COR-L47 (cell line): ENCODE measurements at regions not wholly inside any gene's neighbourhood (a gene's known extent, or its start where the extent isn't known, plus 50 kb on each side); places are given as distances from the start of the nearest gene placed in this dataset.
A peak's percentile ranks its signal among the peaks of the same experiment; 100 is the strongest.

ENCODE experiments used
- DNase-seq: peaks from one replicate; lab custom pipeline; 2025; lab: John Stamatoyannopoulos, UW

DNA sequence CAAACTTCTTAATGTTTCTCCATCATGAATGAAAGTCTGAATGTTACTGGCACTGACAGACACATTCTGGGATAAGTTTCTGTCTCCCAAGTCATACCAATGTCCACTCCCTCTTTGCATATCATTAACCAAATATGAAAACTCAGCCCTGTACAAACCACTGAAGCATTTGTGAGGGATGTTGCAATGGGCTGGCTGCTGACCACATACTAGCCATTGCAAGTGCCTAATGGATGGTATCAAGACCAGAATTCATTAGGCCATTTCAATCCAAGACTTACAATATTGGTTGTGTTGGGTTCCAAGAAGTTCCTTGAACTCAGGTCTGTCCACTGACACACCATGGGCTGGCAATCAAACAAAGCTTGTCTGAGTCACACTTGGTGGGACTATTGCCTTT, 73.8 kb downstream of the CBLN2 start:
- no peak for DNase-seq

DNA sequence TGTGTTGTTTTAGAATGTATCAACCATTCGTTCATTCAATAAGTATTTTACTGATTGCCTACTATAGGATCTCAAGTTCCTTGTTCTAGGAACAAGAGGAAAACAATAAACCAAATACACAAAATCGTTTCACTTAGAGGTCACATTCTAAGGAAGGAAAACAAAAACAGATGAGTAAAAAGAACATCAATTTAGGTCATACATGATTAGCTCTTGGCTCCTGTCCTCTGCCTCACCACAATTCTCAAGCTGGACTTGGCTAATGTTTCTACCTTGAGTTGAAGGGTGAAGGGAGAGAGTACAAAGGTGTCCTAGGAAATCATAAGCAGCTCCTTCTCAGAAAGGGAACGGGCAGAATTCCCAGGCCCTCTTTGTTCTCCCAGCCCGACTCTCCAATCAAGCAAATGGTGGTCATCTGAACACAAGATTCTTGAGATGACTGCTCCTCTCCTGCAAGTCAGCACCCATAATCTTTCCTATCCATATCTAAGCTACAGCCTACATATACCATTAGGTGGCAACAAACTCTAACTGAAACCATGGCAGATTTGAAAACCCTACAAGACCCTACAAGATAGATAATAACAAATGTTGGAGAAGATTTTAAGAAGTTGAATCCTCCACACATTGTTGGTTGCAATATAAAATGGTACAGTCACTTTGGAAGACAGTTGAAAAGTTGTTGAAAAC, 76.0 kb downstream of the CBLN2 start:
- DNase-seq = no peak

DNA sequence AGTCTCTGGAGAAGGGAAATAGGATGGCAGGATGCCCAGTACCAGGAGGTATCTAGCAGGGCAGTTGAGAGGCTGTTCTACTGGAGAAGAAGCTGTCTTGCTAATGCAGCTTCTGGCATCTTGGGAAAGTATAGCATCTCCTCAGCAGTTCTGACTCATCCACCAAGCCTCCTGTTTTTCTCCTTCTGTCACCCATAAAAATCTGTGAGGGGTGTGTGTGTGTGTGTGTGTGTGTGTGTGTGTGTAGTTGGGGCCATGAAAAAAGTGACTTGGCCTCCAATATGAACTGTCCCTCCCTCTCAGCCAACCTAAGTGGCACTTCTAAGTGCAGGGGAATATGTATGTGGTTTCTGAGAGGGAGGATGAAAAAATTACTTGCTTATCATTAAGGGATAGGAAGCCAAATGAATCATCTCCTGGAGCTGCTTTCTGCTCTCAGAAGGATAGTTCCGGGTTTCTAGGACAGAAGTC, 83.9 kb downstream of the CBLN2 start:
- DNase-seq = no peak

DNA sequence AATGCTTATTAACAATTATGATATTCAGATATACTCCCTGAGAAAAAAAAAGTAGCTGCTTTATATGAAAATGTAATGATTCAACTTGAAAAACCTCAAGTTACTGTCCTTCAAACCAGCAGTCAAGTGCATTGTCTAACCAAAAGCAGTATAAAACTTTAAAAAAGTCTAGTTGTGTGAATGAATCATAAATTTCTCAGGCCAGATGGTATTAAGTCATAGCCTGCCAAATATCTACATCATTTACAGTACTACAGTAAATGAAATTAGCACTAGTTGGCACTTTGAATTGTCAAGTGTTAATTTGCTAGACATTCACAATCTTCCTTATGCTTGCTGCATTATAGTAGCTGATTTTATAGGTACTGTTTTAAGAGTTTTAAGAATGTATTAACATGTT, 85.9 kb downstream of the CBLN2 start:
- DNase-seq = no peak

DNA sequence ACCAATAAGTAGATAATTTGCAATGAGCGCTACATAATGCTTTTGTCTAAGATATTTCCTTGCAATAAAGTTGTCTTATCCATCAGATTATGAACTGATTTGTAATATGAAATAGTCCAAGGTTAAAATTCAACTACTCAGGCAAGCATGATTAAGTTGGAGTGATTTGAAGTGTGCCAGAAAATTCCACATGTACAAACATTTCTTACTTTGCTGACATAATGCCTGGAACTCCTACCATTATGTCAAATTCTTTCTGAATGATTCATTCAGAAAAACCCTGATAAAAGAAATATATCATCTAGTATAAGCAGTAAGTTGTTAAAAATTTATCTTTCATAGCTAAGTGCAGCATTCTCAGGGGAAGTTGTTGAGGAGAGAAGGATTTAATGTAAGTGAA, 87.3 kb downstream of the CBLN2 start:
- no peak for DNase-seq

DNA sequence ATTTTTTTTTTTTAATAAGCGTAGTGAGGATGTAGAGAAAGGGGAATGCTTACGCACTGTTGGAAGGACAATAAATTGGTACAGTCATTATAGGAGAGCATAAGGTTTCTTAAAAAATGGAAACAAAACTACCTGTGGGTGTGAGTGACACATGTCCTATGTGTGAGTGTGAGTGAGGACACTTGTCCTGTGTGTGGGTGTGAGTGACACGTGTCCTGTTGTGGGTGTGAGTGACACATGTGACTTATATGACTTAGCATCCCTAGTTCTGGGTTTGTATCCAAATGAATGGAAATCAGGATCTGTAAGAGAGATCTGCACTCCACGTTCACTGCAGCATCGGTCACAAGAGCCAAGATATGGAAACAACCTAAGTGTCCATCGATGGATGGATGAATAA, 91.8 kb downstream of the CBLN2 start:
- DNase-seq = no peak

DNA sequence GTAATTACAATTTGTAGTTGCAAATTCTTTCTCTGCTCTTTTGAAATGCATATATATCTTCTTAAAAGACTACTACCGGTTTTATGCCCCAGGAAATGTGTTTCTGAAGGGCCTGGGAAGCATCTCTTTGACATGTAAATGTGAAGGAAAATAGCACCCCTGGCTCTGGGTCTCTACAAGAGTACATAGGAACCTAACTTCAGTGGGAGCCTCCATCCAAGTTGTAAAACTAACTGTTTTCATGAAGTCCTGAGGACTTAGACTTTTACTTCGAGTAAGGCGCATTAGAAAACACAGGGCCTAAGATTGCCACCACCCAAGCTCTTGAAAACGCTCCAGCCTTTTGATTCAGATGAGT, 99.4 kb downstream of the CBLN2 start:
- no peak for DNase-seq

DNA sequence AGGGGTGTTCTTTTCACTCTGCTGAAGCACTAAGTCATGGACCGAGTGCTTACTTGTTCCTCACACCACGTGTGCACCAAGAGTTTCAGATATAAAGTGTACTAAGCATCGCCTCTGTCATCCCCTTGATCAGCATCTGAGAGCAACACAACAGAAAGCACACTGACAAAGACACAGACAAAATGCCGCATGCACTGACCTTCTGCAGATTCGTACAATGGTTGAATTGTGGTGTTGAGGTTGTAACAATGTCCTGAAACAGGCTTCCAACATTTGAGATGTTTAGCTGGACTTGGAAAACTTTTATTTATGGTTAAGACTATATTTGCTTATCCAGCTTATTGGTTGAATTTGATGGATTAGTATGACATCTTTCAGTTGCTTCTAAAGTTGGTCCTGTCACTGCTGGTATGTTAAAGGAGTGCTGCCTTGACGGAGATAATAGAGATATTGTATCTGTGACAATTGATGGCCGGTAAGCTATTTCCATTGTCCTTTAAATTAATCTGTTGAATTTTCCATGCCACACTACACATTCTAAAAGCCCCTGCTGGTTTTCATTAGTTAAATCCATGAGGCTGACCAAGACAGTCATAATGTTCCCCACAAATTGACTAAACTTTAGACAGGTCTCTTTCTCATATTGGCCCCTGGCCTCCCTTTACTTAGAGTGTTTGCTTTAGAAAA, 99.9 kb downstream of the CBLN2 start:
- DNase-seq = no peak

DNA sequence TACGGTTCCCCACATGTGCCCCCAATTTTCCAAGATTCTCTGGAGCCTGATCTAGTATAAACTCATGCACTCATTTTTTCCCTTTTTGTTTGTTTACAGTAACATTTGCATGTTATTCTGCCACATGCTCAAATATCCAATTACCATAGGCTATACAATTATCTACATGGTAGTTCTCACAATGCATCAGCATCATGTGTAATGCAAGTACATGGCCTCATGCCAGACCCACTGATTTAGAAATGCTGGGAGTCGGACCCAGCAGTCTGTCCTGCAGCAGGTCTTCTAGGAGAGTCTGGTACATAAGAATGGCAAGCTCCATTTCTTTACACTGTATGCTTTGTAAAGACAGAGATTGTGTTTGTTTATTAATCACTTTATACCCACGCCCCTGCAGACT, 107.7 kb downstream of the CBLN2 start:
- peak; percentile 78 for DNase-seq

DNA sequence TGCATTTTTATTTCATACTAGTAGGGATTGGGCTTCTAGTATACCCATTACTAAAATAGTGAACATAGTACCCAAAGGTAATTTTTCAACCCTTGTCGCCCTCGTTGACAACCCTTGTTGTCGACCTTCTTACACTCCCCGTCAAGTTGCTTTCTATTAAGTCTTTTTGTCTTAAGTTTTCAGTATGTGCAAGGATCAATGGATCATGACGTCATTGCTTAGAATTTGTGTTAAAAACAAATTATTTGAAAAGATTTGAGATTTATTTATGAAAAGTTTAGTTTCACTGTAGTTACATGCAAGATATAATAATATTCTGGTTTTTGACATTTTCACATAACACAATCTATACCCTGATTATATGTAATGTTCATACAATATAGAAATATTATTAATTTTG, 110.4 kb downstream of the CBLN2 start:
- DNase-seq = no peak

DNA sequence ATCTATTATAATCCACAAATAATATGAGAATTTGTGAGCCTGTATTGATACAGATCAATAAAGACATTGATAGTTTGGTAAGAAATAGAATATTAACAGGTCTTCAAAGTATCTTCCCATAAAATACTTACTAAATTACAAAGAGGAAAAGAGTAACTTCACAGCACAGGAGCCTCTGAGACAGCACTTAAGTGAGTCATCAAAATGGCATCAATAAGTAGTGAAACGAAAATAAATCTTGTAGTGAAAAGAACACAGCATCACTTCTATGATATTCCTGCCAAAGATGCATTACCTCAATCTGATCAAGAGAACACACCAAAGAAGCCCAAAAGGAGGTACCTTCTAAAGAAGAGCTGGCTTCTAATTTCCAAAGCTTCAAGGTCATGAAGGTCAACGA, 116.4 kb downstream of the CBLN2 start:
- no peak for DNase-seq

DNA sequence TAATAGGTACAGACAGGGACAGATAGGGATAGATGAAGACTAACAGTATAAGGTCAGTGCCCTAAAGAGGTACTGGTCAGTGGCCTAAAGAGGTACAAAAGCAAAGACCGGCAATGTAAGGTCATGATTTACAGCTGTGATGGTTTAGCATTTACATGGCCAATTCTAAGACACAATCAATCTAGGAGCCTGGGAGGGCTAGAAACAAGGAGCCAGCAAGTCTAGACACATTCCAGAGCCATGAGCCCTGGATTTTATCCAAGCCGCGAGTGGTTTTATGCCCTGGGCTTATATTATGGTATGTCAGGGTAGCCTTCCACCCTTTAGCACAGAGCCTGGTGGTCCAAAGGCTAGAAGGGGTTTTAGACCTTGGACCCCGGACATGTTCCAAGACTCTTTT, 124.2 kb downstream of the CBLN2 start:
- no peak for DNase-seq

DNA sequence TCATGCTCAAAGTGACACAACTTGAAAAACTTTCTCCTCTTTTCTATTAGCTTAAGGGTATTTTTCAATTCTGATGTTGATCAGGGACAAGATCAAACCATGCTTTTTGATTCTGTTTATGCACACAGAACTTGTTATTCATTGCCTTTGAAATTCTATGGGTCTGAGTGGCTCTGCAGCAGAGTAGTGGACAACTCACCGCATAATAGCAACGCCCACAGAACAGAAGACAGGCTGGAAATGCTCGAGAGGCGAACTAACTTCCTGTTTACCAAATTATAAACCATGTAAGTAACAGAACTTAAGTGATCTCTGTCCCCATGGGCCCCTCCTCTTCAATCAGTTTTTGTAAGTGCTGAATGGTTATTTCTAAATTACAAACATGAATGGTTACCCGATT, 131.2 kb downstream of the CBLN2 start:
- DNase-seq = no peak

DNA sequence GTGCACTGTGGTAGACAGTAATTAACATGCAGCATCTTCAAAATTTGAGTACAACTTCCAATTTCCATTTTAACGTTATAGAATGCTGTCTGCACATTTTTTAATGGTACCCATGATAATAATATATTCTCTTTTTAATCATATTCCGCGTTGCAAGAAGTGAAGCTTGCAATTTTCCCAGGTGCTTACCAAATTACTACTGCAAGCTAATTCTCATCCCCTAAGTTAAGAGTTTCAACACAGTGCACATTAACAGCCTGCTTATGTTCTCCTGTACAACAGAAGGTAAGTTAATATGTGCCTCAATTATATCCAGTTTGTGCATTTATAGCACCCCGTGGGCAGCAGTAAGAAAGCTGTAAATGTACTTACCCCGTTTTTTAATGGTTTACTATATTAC, 132.9 kb downstream of the CBLN2 start:
- DNase-seq = no peak

DNA sequence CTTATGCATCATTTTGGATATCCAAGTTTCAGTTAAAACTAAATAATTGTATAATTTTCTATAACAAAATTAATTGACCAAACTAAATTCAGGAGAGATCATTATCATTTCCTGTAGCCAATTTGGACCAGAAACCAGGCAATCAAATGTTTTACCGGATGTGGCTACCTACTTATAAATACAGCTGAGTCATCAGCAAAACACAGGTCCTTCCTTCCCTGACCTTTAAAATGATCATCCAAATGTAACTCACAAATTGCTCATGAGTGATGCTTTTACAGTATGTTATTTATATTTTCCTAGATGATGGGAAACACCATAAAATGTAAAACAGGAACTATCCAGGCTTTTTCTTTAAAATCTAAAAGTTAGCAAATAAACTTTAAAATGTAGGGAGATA, 133.7 kb downstream of the CBLN2 start:
- no peak for DNase-seq

DNA sequence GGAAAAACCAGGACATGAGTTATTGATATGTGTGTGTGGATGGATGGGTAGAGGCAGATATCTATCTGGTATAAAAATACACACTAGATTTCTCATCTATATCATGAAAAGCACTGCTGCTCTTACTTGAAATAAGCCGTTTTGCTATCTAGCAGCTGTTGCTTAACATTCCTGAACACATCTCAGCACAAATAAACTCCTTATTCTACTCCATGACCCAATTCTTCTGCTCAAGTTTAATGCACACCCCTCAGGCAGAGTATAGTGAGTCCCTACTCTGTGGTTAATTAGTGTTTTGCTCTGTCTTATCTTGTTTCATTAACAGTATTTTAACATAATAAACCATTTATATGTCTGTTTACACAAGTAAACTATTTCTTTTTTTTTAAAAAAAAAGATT, 134.2 kb downstream of the CBLN2 start:
- no peak for DNase-seq

DNA sequence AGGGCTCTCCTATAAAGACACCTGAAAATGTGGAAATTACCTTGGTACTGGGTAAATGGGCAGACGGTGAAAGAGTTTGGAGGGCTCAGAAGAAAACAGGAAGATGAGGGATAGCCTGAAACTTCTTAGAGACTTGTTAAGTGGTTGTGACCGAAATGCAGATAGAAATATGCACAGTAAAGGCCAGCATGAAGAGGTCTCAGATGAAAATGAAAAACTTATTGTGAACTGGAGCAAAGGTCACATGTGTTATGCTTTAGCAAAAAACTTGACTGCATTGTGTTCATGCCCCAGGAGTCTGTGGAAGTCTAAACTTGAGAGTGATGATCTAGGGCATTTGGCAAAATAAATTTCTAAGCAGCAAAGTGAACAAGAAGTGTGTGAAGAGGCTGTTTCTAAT, 137.1 kb downstream of the CBLN2 start:
- DNase-seq = no peak

DNA sequence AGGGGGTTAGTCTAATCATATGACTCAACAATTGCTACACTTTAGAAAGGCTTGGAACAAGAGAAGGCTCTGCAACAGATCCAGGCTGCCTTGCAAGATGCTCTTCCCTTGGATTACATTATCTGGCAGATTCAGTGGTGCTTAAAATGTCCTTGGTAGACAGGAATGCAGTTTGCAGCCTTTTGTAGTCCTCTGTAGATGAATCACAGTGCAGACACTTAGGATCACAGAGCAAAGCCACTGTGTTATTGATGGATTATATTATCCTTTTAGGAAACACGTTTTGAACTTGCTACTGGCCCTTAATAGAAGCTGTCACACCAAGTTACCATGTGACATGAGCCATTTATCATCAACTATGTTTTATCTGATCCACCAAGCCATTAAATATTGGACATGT, 152.2 kb downstream of the CBLN2 start:
- no peak for DNase-seq

DNA sequence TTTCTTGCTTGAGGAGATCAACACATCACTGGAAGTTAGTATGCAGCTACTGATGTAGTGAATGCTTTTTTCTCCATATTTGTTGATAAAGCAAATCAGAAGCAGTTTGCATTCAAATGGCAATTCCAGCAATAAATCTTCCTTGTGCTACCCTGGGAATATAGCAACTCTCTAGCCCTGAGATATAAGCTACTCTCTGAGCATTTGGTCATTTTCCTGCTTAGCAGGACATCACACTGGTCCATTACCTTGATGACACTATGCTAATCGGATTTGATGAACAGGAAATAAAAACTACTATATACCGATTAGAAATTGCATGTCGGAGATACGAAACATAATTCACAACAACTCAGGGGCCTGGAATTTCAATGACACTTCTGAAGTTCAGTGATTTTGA, 152.7 kb downstream of the CBLN2 start:
- no peak for DNase-seq

DNA sequence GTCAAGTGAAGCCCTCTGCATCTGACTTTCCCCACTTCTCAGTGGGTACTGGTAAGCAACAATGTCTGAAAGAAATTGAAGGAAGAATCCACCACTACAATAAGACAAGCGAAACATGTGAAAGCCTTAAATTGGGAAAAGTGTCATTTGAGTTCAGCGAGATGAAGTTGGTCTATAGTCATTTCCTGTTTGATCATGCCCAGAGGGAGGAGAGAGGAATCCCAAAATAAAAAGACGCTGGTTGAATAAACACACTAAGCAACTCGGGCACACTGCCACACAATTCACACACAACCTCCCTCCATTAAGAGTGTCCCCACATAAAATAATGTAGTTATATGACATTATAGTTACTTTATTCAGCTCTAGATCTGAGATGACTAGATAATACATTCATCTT, 166.1 kb downstream of the CBLN2 start:
- DNase-seq = no peak

DNA sequence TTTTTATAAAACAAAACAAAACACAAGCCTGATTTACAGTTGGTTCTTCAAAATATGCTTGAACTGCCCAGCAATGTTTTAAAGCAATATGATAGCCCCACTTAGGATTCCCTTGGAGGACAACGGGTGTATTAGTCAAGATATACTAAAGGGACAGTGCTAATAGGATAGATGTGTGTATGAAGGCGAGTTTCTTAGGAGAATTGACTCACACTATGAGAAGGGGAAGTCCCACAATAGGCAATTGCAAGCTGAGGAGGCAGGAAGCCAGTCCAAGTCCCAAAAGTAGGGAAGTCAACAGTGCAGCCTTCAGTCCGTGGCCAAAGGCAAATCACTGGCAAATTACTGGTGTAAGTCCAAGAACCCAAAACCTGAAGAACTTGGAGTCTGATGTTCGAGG, 167.9 kb downstream of the CBLN2 start:
- no peak for DNase-seq

DNA sequence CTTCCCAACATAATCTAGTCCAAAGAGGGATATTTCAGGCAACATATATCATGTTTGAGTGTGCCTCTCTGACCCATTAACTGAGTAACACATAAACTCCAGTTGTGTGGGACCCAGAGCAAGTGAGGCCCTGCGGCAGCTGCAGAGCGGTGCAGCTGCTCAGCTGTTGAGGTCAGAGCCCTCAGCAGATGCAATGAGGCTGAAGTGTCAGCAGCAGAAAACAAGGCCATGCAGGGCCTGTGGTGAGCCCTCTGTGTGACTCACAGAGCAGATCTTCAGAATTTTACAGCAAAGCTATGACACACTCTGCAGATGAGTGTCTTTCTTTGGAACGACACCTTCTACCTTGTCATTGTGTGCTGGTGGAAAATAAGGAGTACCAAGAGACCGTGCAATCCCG, 168.5 kb downstream of the CBLN2 start:
- DNase-seq = no peak

DNA sequence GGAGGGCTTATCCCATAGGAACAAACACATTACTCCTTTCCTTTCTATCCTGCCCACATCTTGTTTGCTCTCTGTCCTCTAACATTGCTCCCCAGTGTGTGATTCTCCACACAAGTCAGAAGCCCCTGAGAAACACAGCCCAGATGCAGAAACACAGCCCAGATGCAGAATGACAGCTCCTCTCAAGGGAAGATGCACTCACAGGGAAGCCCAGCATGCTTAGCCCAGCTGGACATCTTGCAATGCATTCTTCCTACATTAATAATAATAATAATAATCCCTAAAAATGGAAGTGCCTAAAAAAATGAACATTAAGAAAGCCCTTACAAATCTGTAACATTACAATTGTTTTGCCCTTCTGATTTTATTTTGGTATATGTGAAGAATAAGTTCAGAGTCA, 172.1 kb downstream of the CBLN2 start:
- DNase-seq = no peak

DNA sequence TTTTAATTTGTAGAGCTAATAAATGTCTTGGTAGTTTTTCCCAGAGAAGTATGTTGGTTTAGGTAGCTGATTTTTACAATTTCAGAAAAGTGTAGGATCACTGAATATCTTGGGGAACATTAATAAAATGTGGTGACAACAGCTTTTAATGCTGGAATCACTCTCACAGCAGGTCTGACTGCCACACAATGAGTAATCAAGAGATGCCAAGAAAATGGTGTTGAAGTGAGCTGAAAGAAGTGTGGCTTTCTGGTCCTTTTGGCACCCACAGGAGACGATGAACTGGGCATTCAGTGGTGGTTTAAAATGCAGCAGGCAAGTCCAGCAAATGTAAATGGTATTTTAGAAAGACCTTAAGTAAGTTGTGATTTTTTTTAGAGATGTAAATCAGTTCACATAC, 175.8 kb downstream of the CBLN2 start:
- DNase-seq = peak; percentile 16
